ENCODE measurements at regions not wholly inside any gene's neighbourhood (a gene's known extent, or its start where the extent isn't known, plus 50 kb on each side); places are given as distances from the start of the nearest gene placed in this dataset.

DNA sequence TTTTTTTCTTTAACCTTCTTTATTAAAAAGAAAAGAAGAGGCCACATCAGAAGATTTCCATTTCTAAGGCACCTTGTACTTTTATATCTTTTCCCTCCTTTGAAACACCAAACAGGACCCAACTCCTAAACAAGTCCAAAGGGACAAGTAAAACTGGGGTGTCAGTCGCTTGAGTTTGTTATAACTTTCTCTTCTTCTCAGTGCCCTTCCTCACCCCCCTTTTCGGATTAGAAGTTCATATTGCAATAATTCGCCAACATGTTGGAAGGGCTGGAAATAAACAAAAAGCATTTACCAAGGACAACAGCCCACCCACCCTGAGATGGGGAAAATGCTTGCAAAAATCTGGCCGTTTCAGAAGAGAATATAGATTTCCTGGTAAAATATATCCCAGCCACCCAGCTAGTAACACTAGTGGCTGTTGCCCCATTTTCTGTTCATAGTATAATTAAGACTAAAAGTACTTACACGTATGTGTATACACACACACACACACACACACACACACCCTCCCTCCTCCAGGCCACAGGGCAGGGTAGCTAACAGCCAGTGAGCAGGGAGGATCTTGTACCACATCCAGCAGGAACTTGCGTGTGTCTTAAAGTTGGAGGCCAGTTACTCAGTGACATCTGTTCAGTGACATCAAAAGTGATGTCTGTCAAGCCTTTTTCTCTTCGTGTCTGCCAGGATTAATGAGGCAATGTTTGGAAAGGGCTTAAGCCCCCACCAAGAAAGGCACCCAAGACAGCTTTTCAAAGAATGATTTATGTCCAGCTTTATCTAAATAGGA is 149.1 kb upstream of the KLF4 start:
- in situ Hi-C loops (cut with MboI; ENCODE audit: low pct_unique_long_range_greater_than_20kb, low sequenced_read_pairs, unreplicated experiment): no loop called here
- DNase-seq (ENCODE audit: low spot score): no peak
- TF ChIP-seq, protein P1, sequence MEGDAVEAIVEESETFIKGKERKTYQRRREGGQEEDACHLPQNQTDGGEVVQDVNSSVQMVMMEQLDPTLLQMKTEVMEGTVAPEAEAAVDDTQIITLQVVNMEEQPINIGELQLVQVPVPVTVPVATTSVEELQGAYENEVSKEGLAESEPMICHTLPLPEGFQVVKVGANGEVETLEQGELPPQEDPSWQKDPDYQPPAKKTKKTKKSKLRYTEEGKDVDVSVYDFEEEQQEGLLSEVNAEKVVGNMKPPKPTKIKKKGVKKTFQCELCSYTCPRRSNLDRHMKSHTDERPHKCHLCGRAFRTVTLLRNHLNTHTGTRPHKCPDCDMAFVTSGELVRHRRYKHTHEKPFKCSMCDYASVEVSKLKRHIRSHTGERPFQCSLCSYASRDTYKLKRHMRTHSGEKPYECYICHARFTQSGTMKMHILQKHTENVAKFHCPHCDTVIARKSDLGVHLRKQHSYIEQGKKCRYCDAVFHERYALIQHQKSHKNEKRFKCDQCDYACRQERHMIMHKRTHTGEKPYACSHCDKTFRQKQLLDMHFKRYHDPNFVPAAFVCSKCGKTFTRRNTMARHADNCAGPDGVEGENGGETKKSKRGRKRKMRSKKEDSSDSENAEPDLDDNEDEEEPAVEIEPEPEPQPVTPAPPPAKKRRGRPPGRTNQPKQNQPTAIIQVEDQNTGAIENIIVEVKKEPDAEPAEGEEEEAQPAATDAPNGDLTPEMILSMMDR (IDR thresholded peaks at IDR 0.05; ENCODE audit: extremely low read depth, insufficient read depth, missing control alignments): no peak

DNA sequence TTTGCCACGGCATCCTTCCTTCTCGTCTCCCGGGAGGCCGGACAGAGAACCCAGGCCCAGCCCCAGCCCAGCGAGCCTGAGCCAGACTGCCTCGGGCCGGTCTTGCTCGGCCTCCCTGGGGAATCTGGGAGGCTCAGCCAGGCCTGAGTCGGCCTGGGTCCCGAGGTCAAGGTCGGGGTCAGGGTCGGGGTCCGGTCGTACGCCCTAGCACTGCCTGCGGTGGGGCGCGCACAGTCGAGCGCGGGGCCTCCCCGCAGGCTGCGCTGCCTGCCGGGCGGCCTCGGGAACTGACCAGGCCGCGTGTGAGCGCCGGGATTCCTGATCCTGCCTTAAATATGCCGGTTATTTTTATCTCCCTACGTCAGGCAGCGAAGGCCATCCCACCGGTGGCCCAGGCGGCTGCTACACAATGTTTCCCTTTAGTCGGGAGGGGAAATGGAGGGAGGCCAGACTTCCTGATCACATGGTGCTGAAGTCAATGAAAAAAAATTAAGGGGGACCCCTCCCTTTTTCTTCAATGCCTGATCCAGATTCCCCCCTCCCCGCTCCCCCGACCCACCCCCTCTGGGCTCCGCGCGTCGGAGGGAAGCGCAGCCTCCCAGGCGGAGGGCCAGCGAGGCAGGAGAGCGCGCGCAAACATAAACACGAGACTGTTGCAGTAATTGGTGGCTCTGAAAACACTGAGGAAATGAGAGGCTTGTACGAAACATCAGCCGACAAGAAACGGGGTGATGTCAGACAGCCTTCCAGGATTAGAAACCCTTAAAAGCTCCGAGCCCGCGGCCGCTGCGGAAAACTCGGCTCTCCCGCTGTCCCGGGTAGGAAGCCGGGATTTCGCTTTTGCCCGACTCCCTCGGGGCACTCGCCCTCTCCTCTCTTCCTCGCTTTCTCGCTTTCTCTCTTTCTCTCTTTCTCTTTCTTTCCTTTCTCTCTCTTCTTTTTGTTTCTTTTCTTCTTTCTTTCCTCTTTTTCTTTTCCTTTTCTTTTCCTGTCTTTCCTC is 148.2 kb upstream of the KLF4 start:
- TF ChIP-seq, protein P1 (IDR thresholded peaks at IDR 0.05; ENCODE audit: extremely low read depth, insufficient read depth, missing control alignments): no peak
- in situ Hi-C loops (cut with MboI; ENCODE audit: low pct_unique_long_range_greater_than_20kb, low sequenced_read_pairs, unreplicated experiment): no loop called here
- DNase-seq (ENCODE audit: low spot score): peak; percentile 58

DNA sequence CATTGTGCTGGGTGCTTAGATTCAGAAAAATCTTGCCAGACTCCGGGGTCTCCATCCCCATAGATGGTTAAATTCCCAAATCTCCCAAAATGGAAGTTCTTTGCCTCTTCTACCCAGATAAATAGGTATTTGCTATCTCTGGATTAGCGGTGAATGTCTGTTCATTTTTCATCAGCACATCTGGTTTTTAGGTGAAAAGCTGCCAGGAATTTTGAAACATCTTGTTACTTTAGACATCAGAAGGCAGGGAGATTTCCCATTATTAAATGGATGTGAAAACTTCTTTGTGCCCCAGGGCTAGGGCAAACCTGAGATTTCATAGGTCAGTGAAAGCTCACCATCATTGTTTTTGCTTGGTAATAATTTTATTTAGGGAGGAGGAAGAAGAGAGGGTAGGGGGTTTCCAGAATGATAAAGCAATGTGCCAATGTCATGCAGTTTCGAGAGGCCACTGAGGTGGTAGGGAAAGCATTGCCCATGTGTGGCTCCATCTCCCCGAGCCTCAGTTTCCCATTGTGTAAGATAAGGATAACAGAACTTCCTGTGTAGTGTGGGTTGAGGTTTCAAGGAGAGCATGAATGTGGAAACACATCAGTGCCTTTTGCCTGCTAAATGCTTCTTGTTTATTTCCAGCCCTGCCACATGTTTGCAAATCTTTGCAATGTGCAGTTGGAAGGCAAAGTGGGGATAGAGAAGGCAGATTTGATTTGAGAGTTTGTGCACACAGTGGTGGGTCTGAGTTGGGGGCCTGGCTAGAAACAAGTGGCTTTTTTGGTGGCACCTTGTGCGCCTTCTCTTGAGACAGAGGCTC is 147.2 kb upstream of the KLF4 start:
- no peak for DNase-seq (ENCODE audit: low spot score)
- in situ Hi-C loops (cut with MboI; ENCODE audit: low pct_unique_long_range_greater_than_20kb, low sequenced_read_pairs, unreplicated experiment): no loop called here
- TF ChIP-seq, protein P1 (IDR thresholded peaks at IDR 0.05; ENCODE audit: extremely low read depth, insufficient read depth, missing control alignments): no peak

DNA sequence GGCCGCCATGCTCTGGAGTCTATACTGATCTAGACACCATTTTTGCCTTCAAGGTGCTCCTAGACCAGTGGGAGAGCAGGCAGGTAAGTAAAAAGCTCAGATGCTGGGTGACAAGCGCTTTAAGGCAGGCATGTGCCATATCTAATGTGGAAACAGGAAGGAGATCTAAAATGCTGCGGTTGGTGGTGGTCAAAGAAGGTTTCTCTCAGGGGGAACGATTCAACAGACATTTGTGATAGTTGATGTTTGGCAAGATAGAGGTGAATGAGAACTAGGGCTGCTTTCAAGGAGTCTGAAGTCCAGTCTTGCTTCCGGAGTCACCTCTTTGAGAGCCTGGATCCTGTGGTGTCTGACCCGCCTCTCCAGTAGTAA is 146.2 kb upstream of the KLF4 start:
- no peak for DNase-seq (ENCODE audit: low spot score)
- in situ Hi-C loops (cut with MboI; ENCODE audit: low pct_unique_long_range_greater_than_20kb, low sequenced_read_pairs, unreplicated experiment): no loop called here
- TF ChIP-seq, protein P1 (IDR thresholded peaks at IDR 0.05; ENCODE audit: extremely low read depth, insufficient read depth, missing control alignments): no peak

DNA sequence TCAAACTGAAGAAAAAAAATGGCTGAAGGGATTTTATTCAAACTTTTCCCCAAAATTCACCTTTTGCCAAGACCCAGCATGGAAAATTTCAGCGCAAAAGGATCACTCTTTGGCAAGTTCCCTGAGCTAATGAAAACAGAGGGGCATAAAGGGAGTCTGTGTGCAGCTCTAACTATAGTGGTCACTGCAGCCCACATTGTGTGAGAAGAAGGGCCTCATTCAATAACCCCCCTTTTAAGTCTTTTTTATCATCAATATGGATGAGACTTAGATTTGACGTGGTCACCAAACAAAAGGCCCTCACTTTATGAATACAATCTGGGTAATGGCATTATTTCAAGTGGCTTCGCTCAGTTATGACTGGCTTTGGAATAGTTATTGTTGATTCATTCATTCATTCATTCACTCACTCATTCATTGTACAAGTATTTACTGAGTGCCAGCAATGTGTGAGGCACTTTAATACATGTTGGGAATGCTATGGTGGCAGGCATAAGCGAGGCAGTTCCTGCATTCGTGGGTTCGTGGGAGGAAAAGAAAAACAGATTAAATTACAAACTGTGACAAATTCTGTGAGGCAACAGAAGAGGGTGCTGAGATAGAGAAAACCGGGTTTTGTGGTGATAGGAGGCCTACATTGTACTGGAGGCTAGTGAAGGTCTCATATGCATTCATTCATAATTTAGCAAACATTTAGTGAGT is 145.7 kb upstream of the KLF4 start:
- TF ChIP-seq, protein P1 (IDR thresholded peaks at IDR 0.05; ENCODE audit: extremely low read depth, insufficient read depth, missing control alignments): no peak
- in situ Hi-C loops (cut with MboI; ENCODE audit: low pct_unique_long_range_greater_than_20kb, low sequenced_read_pairs, unreplicated experiment): no loop called here
- no peak for DNase-seq (ENCODE audit: low spot score)
